ENCODE measurements at regions not wholly inside any gene's neighbourhood (a gene's known extent, or its start where the extent isn't known, plus 50 kb on each side); places are given as distances from the start of the nearest gene placed in this dataset.
"Not testable (repeated sequence)": the region's sequence is repeated elsewhere in the genome, so short reads cannot be mapped to it uniquely, and the experiment has no call there.

- DNase-seq, result not testable (repeated sequence)
These were observed 84.3 kb downstream of the IRS2 start for GRCh38 chr13:109702030-109702597.

GRCh38 chr13:109700176-109700575 lies 86.2 kb downstream of the IRS2 start:
- DNase-seq, result peak; percentile 59 to 84 (median 73)

GRCh38 chr13:109699628-109700071 lies 86.7 kb downstream of the IRS2 start:
- no peak for DNase-seq

- DNase-seq, result peak; percentile 42 to 81 (median 79)
These were observed 87.6 kb downstream of the IRS2 start for GRCh38 chr13:109698779-109699178.

GRCh38 chr13:109697936-109698335 lies 88.4 kb downstream of the IRS2 start:
- DNase-seq, result no peak

- no peak for DNase-seq
These were observed 90.8 kb downstream of the IRS2 start for GRCh38 chr13:109695402-109696190.

- no peak for DNase-seq
These were observed 91.4 kb downstream of the IRS2 start for GRCh38 chr13:109694972-109695371.

- no peak for DNase-seq
These were observed 93.2 kb downstream of the IRS2 start for GRCh38 chr13:109693213-109693612.

- no peak for DNase-seq
These were observed 94.7 kb downstream of the IRS2 start for GRCh38 chr13:109691689-109692088.

- DNase-seq, result no peak
These were observed 98.6 kb downstream of the IRS2 start for GRCh38 chr13:109687559-109688448.

- no peak for DNase-seq
These were observed 101.2 kb downstream of the IRS2 start for GRCh38 chr13:109685203-109685602.

GRCh38 chr13:109684824-109685202 lies 101.6 kb downstream of the IRS2 start:
- DNase-seq, result no peak

GRCh38 chr13:109684084-109684823 lies 102.1 kb downstream of the IRS2 start:
- DNase-seq, result no peak

- no peak for DNase-seq
These were observed 103.7 kb downstream of the IRS2 start for GRCh38 chr13:109682534-109683244.

GRCh38 chr13:109680930-109681329 lies 105.5 kb downstream of the IRS2 start:
- no peak for DNase-seq

GRCh38 chr13:109680288-109680687 lies 106.1 kb downstream of the IRS2 start:
- DNase-seq, result no peak

GRCh38 chr13:109678459-109678858 lies 107.9 kb downstream of the IRS2 start:
- no peak for DNase-seq

- DNase-seq, result no peak
These were observed 109.2 kb downstream of the IRS2 start for GRCh38 chr13:109677206-109677605.

- no peak for DNase-seq
These were observed 112.9 kb downstream of the IRS2 start for GRCh38 chr13:109673477-109673876.

GRCh38 chr13:109672545-109672944 lies 113.8 kb downstream of the IRS2 start:
- DNase-seq, result no peak

GRCh38 chr13:109671919-109672318 lies 114.5 kb downstream of the IRS2 start:
- no peak for DNase-seq

GRCh38 chr13:109670776-109671175 lies 115.6 kb downstream of the IRS2 start:
- no peak for DNase-seq

Data from suppressor macrophage treated with lipopolysaccharide for 1 hour (primary cell).